ENCODE measurements at regions not wholly inside any gene's neighbourhood (a gene's known extent, or its start where the extent isn't known, plus 50 kb on each side); places are given as distances from the start of the nearest gene placed in this dataset.

GRCh38 chr1:167145965-167146364 lies 52.1 kb downstream of the STYXL2 start:
- H3K27me3 Mint-ChIP-seq, result peaks cover 44% of the 10 kb centered on the region
- H3K4me1 Mint-ChIP-seq, result no peaks in the 10 kb centered on the region
- no peak overlapping the region for H3K4me3 Mint-ChIP-seq
- no peak overlapping the region for H3K27ac Mint-ChIP-seq
- H3K36me3 Mint-ChIP-seq, result no peaks in the 10 kb centered on the region
- CTCF ChIA-PET, result no interaction called here
- DNase-seq, result no peak
- peaks cover 5% of the 10 kb centered on the region for H3K9me3 Mint-ChIP-seq

- Mint-ChIP-seq H3K27ac (no peak overlapping the region), H3K4me1 (no peaks in the 10 kb centered on the region), H3K4me3 (no peak overlapping the region), H3K36me3 (no peaks in the 10 kb centered on the region), H3K9me3 (peaks cover 5% of the 10 kb centered on the region), H3K27me3 (peaks cover 50% of the 10 kb centered on the region)
- no peak for DNase-seq
- CTCF ChIA-PET, result no interaction called here
Measured at GRCh38 chr1:167146903-167147539, 53.1 kb downstream of the STYXL2 start.

GRCh38 chr1:167148421-167148820 lies 54.5 kb downstream of the STYXL2 start:
- peaks cover 51% of the 10 kb centered on the region for H3K27me3 Mint-ChIP-seq
- peaks cover 5% of the 10 kb centered on the region for H3K9me3 Mint-ChIP-seq
- CTCF ChIA-PET, result no interaction called here
- DNase-seq, result no peak
- no peak overlapping the region for H3K27ac Mint-ChIP-seq
- no peaks in the 10 kb centered on the region for H3K36me3 Mint-ChIP-seq
- no peak overlapping the region for H3K4me3 Mint-ChIP-seq
- H3K4me1 Mint-ChIP-seq, result no peaks in the 10 kb centered on the region

GRCh38 chr1:167149793-167150491 lies 56.1 kb downstream of the STYXL2 start:
- Mint-ChIP-seq H3K36me3 (no peaks in the 10 kb centered on the region), H3K27me3 (peaks cover 39% of the 10 kb centered on the region)

DNA sequence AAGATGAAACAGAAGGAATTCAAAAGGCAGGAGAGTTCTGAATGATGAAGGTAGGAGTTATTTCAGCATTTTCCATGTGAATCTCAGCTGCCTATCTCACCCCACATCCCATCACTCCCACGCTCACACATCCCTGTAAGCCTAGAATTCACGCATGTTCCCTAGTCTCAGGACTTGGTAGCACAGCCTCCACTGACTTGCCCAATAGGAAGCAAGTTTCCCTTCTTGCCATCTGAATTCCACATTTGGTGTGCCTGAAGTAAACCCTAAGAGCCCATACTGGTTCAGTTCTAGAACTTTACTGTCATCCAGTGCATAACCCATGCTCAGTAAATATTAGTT lies 56.6 kb downstream of the STYXL2 start:
- H3K9me3 Mint-ChIP-seq, result peaks cover 5% of the 10 kb centered on the region
- no peaks in the 10 kb centered on the region for H3K4me1 Mint-ChIP-seq
- no peak for DNase-seq
- no peak overlapping the region for H3K27ac Mint-ChIP-seq
- no peaks in the 10 kb centered on the region for H3K36me3 Mint-ChIP-seq
- no peak overlapping the region for H3K4me3 Mint-ChIP-seq
- CTCF ChIA-PET, result no interaction called here
- peaks cover 39% of the 10 kb centered on the region for H3K27me3 Mint-ChIP-seq

More at GRCh38 chr1:167149793-167150491, 56.1 kb downstream of the STYXL2 start:
- no peak for DNase-seq
- H3K4me1 Mint-ChIP-seq, result no peaks in the 10 kb centered on the region
- H3K9me3 Mint-ChIP-seq, result peaks cover 5% of the 10 kb centered on the region
- H3K4me3 Mint-ChIP-seq, result no peak overlapping the region
- no peak overlapping the region for H3K27ac Mint-ChIP-seq
- CTCF ChIA-PET, result interaction anchor here (1.3 kb wide), 1 partner anchor 90 kb away, joined by 3 read pairs; no protein-coding TSS in a partner anchor

- Mint-ChIP-seq H3K4me3 (no peak overlapping the region), H3K36me3 (no peaks in the 10 kb centered on the region), H3K4me1 (no peaks in the 10 kb centered on the region), H3K27ac (no peak overlapping the region), H3K9me3 (peaks cover 3% of the 10 kb centered on the region), H3K27me3 (peaks cover 35% of the 10 kb centered on the region)
- CTCF ChIA-PET, result no interaction called here
- no peak for DNase-seq
Measured at GRCh38 chr1:167152192-167152876, 58.5 kb downstream of the STYXL2 start.

GRCh38 chr1:167156466-167156865 lies 62.6 kb downstream of the STYXL2 start:
- no peak overlapping the region for H3K27ac Mint-ChIP-seq
- H3K4me3 Mint-ChIP-seq, result no peak overlapping the region
- H3K36me3 Mint-ChIP-seq, result no peaks in the 10 kb centered on the region
- DNase-seq, result no peak
- H3K9me3 Mint-ChIP-seq, result no peaks in the 10 kb centered on the region
- CTCF ChIA-PET, result no interaction called here
- H3K4me1 Mint-ChIP-seq, result no peaks in the 10 kb centered on the region
- peaks cover 17% of the 10 kb centered on the region for H3K27me3 Mint-ChIP-seq

GRCh38 chr1:167157114-167157513 lies 63.2 kb downstream of the STYXL2 start:
- CTCF ChIA-PET, result no interaction called here
- Mint-ChIP-seq H3K27me3 (peaks cover 13% of the 10 kb centered on the region), H3K4me3 (no peak overlapping the region), H3K9me3 (no peaks in the 10 kb centered on the region), H3K36me3 (no peaks in the 10 kb centered on the region), H3K27ac (no peak overlapping the region), H3K4me1 (no peaks in the 10 kb centered on the region)
- DNase-seq, result no peak

DNA sequence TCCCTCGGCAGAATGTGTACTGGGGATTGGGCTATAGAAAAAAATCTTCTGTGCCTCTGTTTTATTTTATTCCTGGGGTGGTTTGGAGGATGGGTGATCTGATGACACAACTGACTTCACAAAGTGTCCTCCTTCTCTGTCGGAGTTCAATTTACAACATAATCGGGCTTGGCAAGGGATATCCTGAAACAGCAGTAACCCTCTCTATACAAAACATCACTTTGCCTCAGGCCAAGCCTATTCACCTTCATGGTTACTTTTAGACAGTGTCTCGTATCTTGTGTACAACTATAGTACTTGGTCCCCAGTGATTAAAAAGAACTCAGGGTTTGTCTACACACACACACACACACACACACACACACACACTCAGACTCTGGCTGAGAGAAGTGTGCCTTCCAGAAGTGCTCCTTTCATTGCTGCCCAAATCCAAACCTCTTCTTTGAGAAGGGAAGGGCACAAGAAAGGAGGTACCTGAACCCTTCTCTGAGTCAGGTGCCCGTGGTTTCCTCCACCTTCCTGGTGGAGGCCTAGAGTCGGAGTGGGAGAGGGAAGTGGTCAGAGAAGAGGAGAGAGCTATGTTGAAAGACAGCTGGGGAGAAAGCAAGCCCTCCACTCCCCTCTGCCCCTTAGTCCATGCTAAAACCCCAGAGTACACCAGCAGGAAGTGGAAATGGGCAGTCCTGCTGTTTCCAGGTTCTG lies 62.4 kb upstream of the POU2F1 start:
- CTCF ChIA-PET, result no interaction called here
- peaks cover 4% of the 10 kb centered on the region for H3K4me1 Mint-ChIP-seq
- no peaks in the 10 kb centered on the region for H3K36me3 Mint-ChIP-seq
- no peaks in the 10 kb centered on the region for H3K9me3 Mint-ChIP-seq
- no peak for DNase-seq
- no peak overlapping the region for H3K4me3 Mint-ChIP-seq
- no peak overlapping the region for H3K27ac Mint-ChIP-seq
- peaks cover 7% of the 10 kb centered on the region for H3K27me3 Mint-ChIP-seq

DNA sequence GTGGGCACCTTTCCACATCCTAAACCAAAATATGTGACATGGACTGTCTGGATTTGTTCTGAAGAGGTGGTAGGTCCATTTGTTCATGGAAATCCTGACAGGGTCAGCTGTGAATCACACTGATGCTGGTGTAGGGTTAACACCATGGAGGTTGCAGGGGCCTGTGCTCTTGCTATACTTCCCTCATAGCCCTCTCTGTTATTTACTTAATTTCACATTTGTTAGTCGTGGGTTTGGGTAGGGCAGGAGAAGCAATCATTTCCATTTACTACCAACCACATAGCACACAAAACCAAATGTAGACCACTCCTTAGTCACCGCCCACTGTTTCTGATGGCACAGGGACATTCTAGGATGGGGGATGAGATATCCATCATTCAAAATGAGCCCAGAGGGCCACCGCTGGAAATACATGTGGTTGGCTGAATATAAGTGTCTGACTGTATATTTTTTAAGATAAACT lies 61.8 kb upstream of the POU2F1 start:
- H3K36me3 Mint-ChIP-seq, result no peaks in the 10 kb centered on the region
- no peaks in the 10 kb centered on the region for H3K9me3 Mint-ChIP-seq
- CTCF ChIA-PET, result no interaction called here
- H3K27me3 Mint-ChIP-seq, result peaks cover 7% of the 10 kb centered on the region
- peaks cover 8% of the 10 kb centered on the region for H3K4me1 Mint-ChIP-seq
- H3K4me3 Mint-ChIP-seq, result no peak overlapping the region
- DNase-seq, result no peak
- H3K27ac Mint-ChIP-seq, result no peak overlapping the region

GRCh38 chr1:167159782-167160181 lies 60.9 kb upstream of the POU2F1 start:
- H3K36me3 Mint-ChIP-seq, result no peaks in the 10 kb centered on the region
- CTCF ChIA-PET, result no interaction called here
- H3K27me3 Mint-ChIP-seq, result peaks cover 14% of the 10 kb centered on the region
- H3K4me3 Mint-ChIP-seq, result no peak overlapping the region
- peaks cover 8% of the 10 kb centered on the region for H3K4me1 Mint-ChIP-seq
- H3K9me3 Mint-ChIP-seq, result no peaks in the 10 kb centered on the region
- H3K27ac Mint-ChIP-seq, result no peak overlapping the region
- DNase-seq, result no peak

DNA sequence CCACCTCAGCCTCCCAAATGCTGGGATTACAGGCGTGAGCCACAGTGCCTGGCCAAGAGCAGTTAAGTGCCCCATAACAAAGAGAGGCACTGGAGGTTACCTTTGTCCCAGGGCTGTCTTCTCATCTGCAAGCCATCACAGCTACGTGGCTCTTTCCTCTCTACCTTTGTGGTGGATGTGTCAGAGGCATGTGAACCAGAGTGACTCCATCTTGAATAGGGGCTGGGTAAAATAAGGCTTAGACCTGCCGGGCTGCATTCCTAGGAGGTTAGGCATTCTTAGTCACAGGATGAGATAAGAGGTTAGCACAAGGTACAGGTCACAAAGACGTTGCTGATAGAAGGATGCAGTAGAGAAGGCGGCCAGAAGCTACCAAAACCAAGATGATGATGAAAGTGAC lies 59.4 kb upstream of the POU2F1 start:
- CTCF ChIA-PET, result no interaction called here
- Mint-ChIP-seq H3K9me3 (no peaks in the 10 kb centered on the region), H3K27ac (no peak overlapping the region), H3K4me3 (no peak overlapping the region), H3K36me3 (no peaks in the 10 kb centered on the region), H3K4me1 (peaks cover 8% of the 10 kb centered on the region), H3K27me3 (peaks cover 16% of the 10 kb centered on the region)
- DNase-seq, result no peak

GRCh38 chr1:167161762-167162161 lies 58.9 kb upstream of the POU2F1 start:
- H3K36me3 Mint-ChIP-seq, result no peaks in the 10 kb centered on the region
- no peak overlapping the region for H3K4me3 Mint-ChIP-seq
- CTCF ChIA-PET, result no interaction called here
- H3K27me3 Mint-ChIP-seq, result peaks cover 18% of the 10 kb centered on the region
- DNase-seq, result no peak
- no peaks in the 10 kb centered on the region for H3K9me3 Mint-ChIP-seq
- no peak overlapping the region for H3K27ac Mint-ChIP-seq
- H3K4me1 Mint-ChIP-seq, result peaks cover 8% of the 10 kb centered on the region

DNA sequence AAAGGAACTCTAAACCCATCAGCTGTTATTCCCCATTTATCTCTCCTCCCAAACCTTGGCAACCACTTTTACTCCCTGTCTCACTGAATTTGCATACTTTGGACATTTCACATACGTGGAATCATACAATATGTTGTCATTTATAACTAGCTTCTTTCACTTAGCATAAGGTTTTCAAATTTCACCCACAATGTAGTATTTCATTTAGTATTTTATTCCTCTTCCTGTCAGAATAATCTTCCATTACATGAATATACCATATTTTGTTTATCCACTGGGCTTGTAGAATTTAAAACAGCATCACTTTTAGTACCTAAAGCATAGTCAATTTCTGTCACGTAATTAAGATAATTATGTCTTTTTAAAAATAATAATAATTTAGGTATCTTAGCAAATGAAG lies 55.5 kb upstream of the POU2F1 start:
- Mint-ChIP-seq H3K9me3 (no peaks in the 10 kb centered on the region), H3K36me3 (no peaks in the 10 kb centered on the region), H3K27me3 (peaks cover 36% of the 10 kb centered on the region), H3K27ac (no peak overlapping the region), H3K4me3 (no peak overlapping the region), H3K4me1 (peaks cover 8% of the 10 kb centered on the region)
- no peak for DNase-seq
- CTCF ChIA-PET, result no interaction called here
